Fibroblast of upper back skin (primary cell): ENCODE measurements at regions not wholly inside any gene's neighbourhood (a gene's known extent, or its start where the extent isn't known, plus 50 kb on each side); places are given as distances from the start of the nearest gene placed in this dataset.

Experiments
- DNase-seq: peaks from one replicate; pipeline ENCODE4 v3.0.0-alpha.2; 2013

DNA sequence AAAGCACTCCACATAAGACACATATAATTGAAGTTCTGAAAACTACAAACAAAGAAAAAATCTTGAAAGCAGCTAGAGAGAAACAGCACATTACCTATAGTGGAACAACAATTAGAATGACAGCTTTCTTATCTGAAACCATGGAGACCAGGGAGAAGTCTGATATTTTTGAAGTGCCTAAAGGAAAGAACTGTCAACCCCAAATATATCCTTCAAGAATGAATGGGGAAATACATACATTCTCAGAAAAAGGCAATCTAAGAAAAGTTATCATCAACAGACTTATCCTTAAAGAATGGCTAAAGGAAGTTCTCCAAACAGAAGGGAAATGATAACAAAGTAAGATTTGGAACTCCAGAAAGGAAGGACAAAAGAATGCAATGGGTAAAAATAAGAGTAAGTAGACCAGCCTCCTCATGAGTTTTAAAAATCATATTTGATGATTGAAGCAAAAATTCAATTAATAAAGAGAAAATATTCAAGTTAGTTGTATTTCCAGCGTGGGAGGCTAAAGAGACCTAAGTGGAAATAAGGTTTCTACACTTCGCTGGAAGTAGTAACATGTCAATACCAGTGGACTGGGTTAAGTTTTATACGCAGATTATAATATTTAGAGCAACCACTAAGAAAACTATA is 170.8 kb upstream of the SAMSN1 start:
- no peak for DNase-seq

DNA sequence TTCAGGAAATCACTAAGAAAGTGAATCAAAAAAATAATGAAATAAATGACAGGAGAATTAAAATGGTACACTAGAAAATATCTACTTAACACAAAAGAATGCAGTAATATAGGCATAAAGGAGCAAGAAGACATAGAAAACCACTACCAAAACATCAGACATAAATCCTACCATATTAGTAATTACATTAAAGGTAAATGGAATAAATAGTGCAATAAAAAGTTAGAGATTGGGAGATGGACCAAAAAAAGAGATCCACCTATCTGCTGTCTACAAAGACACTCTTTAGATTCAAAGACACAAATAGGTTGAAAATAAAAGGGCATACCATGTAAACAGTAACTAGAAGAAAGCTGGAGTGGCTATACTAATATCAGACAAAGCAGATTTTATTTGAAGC is 167.0 kb upstream of the SAMSN1 start:
- DNase-seq, result no peak

DNA sequence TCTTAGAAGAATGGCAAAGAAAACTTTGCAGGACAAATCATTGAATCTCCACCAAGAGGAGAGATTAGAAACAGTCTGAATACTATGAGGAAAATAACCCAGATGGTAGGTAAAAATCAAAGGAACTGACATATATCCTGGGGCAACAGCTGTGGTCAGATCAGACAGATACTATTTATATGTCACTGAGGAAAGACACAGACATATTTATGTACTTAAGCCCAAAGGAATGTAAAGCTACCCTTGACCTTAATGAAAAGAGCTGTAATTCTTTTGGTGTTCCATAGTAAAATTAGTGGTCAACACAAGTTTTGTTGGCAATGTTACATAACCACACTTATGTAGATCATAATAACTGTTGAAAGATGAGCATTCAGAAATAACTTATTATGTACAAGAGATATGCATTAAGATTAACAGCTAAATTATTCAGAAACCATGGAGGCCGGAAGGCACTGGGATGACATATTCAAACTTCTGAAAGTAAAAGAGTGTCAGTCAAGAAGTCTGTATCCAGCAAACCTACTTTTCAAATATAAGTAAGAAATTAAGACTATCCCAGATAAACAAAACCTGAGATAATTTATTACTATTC is 166.1 kb upstream of the SAMSN1 start:
- DNase-seq, result peak; percentile 6

DNA sequence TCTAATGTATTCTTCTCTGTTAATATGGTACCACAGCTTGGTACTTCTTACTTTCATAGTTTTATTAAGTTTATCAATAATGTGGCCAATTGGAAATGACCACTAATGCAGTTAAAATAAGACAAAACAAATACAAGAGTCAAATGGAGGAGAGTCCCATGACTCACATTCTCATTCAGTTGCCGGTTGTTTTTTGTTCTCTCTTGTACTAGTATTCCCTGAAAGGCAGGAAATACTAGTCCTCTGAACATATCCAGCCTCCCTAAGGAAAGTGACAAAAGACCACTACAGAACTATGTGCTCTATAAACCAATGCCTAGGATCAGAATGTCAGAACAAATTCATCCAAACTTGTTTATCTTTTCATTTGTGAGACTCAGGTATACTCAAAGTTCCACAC is 165.2 kb upstream of the SAMSN1 start:
- DNase-seq, result no peak

DNA sequence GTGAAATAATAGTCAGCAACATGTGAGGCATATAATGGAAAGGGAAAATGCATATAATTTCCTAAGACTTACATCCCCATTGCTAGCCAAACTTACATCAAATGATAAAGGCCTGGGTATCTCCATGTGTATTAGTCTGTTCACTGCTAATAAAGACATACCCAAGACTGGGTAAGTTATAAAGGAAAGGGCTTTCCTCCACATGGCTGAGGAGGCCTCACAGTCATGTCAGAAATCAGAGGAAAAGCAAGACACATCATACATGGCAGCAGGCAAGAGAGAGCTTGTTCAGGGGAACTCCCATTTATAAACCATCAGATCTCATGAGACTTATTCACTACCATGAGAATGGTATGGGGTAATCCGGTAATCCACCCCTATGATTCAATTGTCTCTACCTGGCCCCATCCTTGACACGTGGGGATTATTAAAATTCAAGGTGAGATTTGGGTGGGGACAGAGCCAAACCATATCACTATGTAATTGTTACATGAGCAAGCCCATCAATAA is 161.5 kb upstream of the SAMSN1 start:
- DNase-seq, result no peak

DNA sequence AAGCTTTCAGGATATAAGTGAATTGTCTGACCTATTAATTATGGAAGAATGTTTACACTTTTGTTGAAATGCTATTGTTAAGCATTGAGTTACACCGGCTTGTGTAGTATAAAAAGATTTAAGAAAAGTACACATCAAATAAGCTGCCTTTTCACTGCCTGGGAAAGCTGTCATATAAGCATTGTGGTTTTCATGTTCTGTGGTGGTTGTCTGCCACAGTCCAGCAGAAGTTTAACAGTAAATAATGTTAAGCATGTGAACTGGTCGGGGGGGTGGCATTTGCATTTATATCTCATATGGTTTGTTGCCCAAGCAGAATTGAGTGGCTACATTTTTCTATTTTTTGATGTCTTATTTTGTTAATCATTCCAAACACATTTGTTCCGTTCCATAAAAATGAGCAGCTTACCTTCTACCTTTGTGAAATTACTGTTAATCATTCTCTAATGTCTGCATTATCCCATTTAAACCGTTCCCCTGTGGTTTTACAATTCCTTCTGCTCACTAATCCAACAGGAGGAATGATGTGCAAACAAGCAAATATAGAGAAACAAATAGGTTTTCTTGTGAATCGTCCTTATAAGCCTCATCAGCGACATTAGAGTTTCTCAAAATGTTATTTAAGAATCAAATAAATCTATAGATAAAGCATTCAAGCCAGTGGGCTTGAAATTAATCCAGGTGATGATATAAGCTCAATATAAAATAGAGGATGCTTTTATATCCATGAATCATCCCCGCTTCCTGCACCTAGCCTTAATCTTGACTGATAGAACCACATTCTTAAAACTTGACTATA is 160.8 kb upstream of the SAMSN1 start:
- DNase-seq, result no peak

DNA sequence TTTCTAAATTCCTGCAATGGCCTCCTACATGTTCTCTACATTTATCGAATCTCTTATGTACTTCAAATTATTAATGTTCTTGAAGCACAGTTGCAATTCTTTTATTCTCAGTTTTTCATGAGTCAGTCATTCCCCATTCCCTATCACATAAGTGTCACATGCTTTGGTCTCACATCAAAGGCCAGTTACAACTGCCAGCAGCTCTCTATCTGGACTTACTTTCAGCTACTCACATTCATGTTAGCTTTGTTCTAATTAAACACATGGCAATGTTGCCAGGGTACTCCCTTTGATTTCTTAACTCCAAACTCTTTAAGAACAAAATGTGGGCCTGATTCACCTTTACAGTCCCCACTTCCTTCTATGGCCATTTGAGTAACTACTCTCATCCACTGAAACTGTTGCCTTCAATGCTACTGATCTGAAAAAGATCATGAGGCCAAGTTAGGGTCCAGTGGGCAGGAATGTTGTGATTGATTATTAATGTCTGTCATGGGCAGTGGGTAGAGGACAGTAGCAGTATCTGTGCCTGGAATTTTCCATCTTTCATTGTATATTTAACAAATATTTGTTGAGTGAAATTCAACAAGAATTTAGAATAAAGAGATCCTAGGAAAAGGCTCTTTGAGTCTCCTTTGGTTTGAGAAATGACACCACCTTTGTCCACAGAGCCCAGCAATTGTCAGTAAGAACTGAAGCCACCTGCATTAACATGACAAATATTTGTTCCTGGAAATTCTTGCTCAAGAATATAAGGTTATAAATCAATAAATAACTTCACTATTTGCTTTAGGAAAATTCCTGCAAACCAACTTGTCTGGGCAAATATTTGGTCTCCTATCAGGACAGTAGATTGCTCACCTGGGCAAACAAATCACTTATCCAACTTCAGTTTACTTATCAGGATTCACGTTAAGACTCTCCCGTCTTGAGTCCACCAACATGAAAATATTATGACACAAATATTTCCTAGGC is 153.6 kb upstream of the SAMSN1 start:
- DNase-seq, result no peak

DNA sequence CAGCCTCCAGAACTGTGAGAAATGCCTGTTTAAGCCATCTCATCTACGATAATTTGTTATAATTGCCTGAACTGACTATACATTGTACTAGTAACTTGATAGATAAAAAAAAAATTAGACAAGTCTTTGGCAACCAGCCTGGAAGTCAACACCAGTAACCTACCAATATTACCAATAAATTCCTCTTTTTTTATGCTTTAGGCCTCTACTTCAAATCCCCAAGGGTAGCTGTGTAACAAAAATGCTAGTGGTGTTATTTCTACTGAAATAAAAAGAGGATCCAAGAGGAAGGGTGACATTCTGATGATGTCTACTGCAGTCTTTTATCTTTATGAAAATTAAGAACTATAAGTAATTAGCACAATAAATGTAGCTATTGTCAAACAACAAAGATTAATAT is 151.7 kb upstream of the SAMSN1 start:
- DNase-seq, result no peak

DNA sequence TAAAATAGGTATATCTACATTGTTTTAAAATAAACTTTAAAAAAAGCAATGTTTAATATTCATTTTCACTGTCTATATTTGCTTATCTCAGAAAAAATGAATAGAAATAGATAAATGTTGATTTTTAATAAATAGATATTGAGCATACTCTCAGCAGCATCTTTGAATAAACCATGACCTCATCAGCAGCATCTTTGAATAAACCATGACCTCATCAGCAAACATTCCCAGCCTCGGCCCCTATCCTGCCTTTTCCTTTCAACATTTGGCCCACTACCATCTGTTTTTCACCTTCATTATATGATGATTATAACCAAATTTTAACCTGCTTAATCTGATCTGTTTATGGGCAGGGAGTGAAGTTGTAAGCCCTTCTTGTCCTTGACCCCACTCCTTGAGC is 148.7 kb upstream of the SAMSN1 start:
- DNase-seq, result no peak

DNA sequence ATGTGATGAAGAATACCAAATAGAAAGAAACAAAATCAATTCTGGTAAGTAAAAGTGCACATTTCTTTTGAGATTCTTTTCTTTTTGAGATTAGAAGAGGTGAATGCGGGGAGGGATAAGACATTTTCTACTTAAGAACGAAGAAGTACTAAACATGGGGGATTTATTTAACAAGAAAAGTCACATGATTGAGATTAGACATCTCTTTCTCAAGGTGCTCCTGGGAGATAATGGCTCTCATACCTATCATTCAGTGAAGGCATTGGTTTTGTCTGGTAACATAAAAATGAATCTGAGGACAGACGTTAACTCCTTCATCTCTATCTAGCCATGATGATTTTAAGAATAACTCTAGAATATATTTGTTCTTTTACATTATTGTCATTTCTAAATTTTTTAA is 147.9 kb upstream of the SAMSN1 start:
- DNase-seq, result no peak

DNA sequence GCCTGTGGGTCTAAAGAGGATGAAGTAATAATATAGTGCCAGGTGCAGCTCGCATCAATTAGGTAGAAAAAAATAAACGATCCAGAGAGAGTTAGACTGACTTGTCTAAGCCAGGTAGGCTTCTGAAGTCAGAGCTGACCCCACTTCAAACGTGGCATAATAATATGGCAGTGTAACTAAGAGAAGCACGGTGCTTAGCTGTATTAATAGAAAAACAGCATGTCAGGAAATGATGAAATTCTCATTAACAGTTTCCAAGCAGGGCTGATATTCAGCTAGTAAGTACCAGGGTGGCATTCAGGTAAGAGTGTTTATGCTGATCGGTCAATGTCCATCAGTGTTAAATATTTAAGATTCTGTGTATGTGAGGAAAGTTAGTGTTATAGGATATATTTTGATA is 145.8 kb upstream of the SAMSN1 start:
- no peak for DNase-seq

DNA sequence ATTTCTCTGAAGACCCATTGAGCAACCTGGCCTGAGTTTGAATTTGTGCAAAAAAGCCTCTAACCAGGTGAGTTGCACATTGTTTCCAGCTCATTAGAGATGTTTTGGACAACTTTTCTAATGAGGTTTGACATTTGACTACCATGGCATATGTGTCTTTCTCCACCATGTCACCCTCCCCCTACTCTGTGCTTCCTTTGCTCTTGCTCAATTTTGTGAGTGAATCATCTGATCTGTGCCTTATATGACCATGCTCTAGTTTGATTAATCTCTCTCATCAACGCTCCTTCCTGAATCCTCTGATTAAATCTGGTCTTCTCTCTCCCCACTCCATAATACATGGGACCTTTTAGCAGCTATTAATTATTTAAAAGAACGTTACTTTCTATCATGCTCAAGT is 144.8 kb upstream of the SAMSN1 start:
- DNase-seq, result peak; percentile 3

DNA sequence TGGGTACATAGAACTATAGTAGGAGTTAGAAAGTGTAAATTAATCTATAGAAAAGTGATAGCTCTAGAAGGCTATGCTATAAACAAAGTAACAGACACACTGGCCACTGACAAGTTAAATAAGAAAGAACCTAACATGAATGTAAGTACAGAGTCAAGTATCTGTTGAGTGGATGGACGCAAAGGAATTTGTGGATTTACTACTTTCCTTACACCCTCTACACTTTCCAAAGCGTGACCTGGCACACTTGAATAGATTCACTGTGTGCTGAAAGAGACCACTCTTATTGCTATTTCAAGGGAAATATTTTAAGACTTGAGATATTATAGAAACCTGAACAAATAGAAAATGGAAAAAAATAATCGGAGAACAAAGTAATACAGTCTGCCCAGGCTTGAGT is 142.8 kb upstream of the SAMSN1 start:
- no peak for DNase-seq

DNA sequence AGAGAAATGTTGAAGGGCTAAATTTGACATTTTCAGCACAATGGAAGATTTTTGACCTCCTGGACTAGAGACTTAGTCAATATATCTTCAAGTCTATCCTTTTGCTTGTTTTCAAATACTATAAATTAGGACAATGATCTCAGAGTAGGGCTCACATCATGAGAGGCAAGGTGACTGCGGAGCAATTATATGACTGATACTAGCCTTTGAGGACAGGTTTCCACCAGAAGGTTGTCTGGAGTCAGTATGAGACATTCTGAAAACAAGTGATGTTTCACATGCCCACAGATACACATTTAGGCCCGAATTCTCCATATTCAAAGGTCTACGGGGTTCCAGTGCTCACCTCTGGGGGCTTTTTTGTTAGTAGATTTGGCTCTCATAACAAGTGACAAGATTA is 142.3 kb upstream of the SAMSN1 start:
- DNase-seq, result no peak

DNA sequence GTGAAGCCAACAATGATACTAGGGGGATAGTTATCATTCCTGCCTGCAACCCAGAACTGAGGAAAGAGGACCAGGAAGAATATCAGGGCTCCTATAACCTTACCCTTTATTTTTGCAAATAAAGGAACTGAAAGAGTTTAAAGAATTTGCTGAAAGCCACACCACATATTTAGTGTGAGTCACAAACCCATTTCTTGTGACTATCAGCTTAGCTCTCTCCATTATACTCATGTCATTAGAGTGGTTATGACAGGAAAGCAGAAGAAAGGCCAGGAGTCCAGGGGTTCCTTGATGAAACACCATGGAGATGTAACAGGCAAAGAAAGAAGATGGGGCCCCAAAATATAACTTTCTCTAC is 141.1 kb upstream of the SAMSN1 start:
- DNase-seq, result peak; percentile 8

DNA sequence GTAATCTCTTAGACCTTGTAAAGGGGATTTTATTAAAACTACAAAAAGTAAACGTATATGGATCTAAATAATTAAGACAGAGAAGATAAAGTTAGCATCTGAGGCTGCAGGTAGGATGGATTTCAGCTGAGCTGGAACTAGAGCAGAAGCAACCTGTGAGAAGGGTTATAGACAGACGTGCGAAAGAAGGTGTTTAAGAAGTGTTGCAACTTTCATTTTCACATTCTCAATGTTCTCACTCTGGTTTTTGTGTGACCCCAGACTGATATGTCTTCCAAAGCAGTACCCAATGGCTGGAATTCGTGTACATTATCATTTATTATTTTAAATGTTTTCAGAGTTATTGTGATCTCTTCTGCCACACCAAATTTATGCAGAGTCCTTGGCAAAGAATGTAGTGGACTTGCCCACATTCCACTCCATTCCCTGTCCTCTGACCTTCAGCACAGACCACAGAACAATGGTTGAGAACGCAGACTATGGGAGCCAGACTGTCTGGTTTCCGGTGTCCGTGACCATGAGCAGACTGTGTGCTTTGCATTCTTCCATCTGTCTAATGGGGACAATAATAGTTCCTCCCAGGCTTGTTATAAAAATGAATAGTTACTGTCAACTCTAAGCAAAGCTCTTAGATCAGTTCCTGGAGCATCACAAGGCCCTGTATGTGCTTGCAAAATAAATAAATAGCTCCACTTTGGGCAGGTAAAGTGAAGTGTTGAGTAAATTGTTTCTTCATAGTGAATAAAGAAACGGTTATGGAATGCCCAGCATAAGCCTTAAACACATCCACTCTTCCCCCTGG is 140.6 kb upstream of the SAMSN1 start:
- no peak for DNase-seq

DNA sequence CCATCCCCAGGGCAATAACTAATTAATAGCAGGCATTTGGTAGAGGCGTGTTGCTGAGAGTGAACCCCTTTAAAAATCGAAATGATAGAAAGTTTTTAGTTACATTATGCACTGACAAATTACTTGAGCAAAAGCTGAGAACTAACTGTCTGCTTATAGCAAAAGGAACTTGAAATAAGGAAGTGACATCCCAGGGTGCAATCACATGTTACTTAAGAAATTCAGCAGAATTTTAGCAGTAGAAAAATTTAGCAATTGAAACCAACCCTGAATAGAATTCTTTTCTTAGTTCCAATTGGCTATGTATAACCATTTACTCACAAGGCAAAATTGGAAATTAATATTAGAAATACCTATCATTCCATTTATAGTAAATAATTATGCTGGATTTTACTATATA is 139.5 kb upstream of the SAMSN1 start:
- DNase-seq, result no peak

DNA sequence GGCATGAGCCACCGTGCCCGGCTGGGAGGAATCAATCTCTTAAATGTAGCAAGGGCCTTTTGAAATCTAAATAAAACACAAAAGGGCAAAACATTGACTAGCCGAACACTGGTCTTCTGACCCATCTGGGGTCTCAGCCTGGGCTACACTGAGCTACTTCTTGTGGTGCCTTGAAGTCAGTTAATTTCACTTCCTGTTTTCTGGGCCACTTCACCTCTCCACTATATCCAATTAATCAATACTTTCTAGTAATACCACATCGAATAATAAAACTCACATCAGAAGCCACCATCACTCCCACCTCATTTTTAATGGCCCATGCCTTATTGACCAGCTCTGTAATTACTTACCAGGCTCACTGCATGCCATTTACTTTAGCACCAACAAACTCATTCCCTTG is 138.0 kb upstream of the SAMSN1 start:
- DNase-seq, result no peak

DNA sequence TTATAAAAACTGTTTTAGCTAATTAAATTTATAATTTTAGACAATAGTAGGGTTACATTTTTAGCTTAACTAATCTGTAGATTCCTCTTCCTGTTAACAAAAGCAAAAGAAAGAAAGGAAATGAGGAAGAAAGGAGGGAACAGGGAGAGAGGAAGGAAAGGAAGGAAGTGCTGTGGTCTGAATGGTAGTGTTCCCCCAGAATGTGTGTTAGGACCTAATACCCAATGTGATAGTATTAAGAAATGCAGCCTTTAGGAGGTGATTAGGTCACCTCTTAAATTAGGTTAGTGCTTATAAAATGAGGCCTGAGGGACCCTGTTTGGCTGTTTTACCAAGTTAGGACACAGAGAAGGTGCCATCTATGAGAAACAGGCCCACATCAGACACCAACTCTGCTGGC is 136.9 kb upstream of the SAMSN1 start:
- no peak for DNase-seq

DNA sequence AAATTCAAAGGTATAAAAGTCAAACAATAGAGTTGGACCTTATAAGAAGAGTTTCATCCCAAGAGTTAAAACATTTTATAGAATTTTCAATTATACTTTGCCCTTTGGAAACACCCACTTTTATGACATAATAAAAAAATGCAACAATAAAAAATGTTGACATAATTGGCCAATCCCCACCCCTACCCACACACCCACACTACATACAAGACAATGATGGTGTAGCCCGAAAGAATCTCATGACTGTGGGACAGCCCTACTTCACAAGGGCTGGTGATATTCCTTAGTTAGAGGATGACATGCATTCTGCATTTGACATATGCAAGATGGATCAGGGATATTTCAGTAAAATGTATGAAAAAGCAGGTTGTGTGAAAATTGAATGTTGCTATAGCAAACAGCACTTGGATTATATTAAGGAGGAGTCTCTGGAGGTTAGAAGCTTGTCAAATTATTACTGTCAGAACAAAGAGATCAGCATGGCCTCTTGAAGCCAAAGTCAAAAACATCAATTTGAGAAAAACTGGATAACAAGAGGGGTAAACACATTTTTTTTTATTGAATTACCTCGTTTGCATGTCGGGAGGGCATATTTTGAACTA is 133.0 kb upstream of the SAMSN1 start:
- no peak for DNase-seq

DNA sequence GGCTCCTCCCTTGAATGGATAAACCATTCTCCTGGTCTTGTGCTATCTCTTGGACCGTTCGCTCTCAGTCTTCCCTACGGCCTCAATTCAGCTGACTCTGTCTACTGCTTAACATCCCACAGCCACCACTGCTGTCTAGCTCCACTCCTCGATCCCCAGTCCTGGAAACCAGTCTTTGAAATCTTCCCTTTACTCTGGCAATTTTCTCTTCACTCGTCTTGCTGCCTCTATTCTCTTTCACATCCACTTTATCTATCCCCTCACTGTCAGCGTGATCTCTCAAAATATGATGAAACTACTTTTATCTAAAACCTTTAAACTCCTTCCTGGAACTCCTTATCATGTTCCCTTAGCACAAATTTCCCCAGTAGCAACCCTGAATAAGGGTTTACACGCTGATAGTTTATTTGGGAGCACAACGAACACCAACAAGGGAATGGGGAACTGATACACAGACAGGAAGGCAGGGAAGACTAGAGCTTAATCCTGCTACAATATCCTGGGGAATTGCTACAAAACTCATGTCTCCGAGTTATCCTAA is 131.6 kb upstream of the SAMSN1 start:
- DNase-seq, result no peak

DNA sequence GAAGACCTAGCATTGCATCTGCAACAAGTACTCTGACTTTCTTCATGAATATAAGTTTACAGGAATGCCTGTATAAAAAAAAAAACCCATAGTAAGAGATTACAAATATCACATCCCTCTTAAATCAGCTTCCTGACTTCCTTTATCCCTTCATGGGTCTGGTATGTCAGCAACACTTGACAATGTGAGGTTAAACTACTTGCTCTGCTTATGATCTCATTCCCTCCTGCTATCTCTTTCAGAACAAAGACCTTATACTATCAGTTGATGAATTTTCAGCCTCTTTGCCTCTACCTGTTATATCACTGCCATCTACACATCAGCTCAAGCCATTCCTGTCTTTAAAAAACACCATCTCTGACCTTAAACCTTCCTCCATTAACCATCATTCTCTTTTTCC is 130.9 kb upstream of the SAMSN1 start:
- no peak for DNase-seq
